Neutrophil (primary cell): ENCODE measurements at regions not wholly inside any gene's neighbourhood (a gene's known extent, or its start where the extent isn't known, plus 50 kb on each side); places are given as distances from the start of the nearest gene placed in this dataset.

Experiments used
- H3K27ac ChIP-seq: fragments of 200-600 bp; sonication (generic); 2 replicates; pipeline ENCODE4 v1.5.1; 2016; ENCODE audit warnings: mild to moderate bottlenecking, moderate library complexity
- H3K27me3 ChIP-seq: fragments of 200-600 bp; sonication (generic); 2 replicates; pipeline ENCODE4 v1.6.0; 2016; ENCODE audit warnings: mild to moderate bottlenecking
- H3K36me3 ChIP-seq: fragments of 200-600 bp; sonication (generic); 2 replicates; pipeline ENCODE4 v1.5.1; 2017
- H3K4me1 ChIP-seq, 2 experiments: fragments of 200-600 bp in 1 of 2; sonication (generic) in 1 of 2; 1 replicate in 1 of 2; 2 replicates in 1 of 2; pipeline versions ENCODE4 v1.5.1 to v1.6.1; 2013 to 2016; ENCODE audit warnings: low read depth in 1 of 2, low read length in 1 of 2, mild to moderate bottlenecking in 1 of 2, moderate library complexity in 1 of 2; ENCODE audit not compliant: control insufficient read depth in 1 of 2, insufficient read depth in 1 of 2
- H3K4me3 ChIP-seq, 2 experiments: fragments of 200-600 bp in 1 of 2; sonication (generic) in 1 of 2; 1 replicate in 1 of 2; 2 replicates in 1 of 2; pipeline ENCODE4 v1.5.1; 2013 to 2016; ENCODE audit warnings: low read depth in 1 of 2, low read length in 1 of 2, mild to moderate bottlenecking in 1 of 2, moderate library complexity in 1 of 2
- H3K9me3 ChIP-seq: fragments of 200-600 bp; sonication (generic); 2 replicates; pipeline ENCODE4 v1.5.1; 2016
- TF ChIP-seq, protein P1 (sequence below): fragments of 200-600 bp; sonication (generic); IDR thresholded peaks from 2 replicates; pipeline ENCODE4 v1.5.1; 2016; ENCODE audit warnings: antibody characterized with exemption

DNA sequence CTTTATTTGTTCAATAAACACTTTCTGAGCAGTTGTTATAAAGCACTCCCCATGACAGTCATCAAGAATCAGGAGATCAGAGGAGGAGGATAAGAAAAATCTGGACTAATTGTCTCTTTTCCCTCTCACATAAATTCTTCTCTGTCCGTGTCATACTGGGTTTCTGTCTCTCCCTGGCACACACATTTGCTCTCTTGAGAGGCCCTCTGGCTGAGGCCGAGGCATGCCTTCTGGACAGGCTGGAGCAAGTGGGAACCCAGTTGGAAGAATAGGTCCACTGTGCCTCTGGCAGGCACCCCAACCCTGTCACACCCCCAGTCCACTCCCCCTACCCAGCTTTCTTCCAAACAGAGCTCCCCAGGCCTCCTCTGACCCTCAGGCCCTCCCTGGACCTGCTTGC is 315.8 kb downstream of the UACA start:
- TF ChIP-seq, protein P1, sequence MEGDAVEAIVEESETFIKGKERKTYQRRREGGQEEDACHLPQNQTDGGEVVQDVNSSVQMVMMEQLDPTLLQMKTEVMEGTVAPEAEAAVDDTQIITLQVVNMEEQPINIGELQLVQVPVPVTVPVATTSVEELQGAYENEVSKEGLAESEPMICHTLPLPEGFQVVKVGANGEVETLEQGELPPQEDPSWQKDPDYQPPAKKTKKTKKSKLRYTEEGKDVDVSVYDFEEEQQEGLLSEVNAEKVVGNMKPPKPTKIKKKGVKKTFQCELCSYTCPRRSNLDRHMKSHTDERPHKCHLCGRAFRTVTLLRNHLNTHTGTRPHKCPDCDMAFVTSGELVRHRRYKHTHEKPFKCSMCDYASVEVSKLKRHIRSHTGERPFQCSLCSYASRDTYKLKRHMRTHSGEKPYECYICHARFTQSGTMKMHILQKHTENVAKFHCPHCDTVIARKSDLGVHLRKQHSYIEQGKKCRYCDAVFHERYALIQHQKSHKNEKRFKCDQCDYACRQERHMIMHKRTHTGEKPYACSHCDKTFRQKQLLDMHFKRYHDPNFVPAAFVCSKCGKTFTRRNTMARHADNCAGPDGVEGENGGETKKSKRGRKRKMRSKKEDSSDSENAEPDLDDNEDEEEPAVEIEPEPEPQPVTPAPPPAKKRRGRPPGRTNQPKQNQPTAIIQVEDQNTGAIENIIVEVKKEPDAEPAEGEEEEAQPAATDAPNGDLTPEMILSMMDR, result no peak
- Histone ChIP-seq H3K27me3 (peaks cover 31% of the 10 kb centered on the region), H3K4me1 (peaks cover 15 to 16% of the 10 kb centered on the region in 2 experiments), H3K27ac (peak overlapping the region; percentile 5), H3K9me3 (no peaks in the 10 kb centered on the region), H3K4me3 (peak overlapping the region in 1 of 2 experiments; percentile 32), H3K36me3 (no peaks in the 10 kb centered on the region)

DNA sequence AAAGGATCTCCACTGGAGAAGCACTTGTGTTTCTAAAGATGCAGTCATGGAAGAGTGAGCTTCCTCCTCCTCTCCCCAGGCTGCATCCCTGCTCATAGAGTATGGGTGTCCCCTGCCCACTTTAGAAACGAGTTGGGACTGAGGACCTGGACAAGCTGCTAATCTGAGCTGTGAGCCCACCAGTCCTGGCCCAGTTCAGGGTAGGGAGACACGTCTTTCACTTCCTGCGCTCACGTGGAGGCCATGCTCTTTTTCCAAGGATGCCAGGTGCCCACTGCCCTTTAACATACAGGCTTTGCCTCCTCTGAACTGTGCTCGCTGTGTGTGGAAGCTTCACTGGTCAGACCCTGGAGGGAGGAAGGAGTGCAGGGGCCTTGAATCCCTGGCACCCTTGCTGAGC is 316.3 kb downstream of the UACA start:
- Histone ChIP-seq H3K27ac (no peak overlapping the region), H3K4me1 (peaks cover 15 to 16% of the 10 kb centered on the region in 2 experiments), H3K4me3 (no peak overlapping the region), H3K36me3 (no peaks in the 10 kb centered on the region), H3K9me3 (no peaks in the 10 kb centered on the region), H3K27me3 (peaks cover 31% of the 10 kb centered on the region)
- TF ChIP-seq, protein P1, result no peak

- H3K9me3 ChIP-seq, result no peaks in the 10 kb centered on the region
- H3K27me3 ChIP-seq, result peaks cover 23% of the 10 kb centered on the region
- H3K36me3 ChIP-seq, result no peaks in the 10 kb centered on the region
- H3K4me1 ChIP-seq, result peaks cover 25 to 27% of the 10 kb centered on the region in 2 experiments
- no peak overlapping the region for H3K4me3 ChIP-seq
- TF ChIP-seq, protein P1, result no peak
- H3K27ac ChIP-seq, result no peak overlapping the region
Measured at GRCh38 chr15:70443486-70444273, 319.7 kb downstream of the UACA start.

GRCh38 chr15:70442616-70443321 is 320.6 kb downstream of the UACA start:
- H3K27ac ChIP-seq, result no peak overlapping the region
- no peaks in the 10 kb centered on the region for H3K9me3 ChIP-seq
- TF ChIP-seq, protein P1, result no peak
- no peak overlapping the region for H3K4me3 ChIP-seq
- H3K36me3 ChIP-seq, result no peaks in the 10 kb centered on the region
- H3K4me1 ChIP-seq, result peaks cover 16 to 18% of the 10 kb centered on the region in 2 experiments
- H3K27me3 ChIP-seq, result peaks cover 19% of the 10 kb centered on the region

DNA sequence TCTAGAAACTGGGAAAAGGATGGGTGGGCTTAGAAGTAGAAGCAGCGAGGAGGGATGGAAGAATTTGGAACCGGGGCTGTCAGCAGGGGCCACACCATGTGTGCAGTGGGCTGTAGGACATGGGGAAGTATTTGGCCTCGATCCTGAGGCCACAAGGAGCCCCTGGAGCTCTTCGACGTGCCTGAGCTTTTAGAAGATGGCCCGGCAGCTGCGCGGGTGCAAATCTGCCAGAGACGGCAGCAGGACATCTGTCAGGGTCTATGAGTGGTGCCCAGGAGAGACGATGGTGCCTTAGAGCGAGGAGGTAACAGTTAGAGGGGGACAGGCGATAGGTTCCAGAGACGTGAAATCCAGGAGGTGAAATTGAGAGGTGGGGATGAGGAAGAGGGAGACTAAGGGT is 321.1 kb downstream of the UACA start:
- H3K9me3 ChIP-seq, result no peaks in the 10 kb centered on the region
- no peak overlapping the region for H3K27ac ChIP-seq
- peaks cover 11 to 14% of the 10 kb centered on the region in 2 experiments for H3K4me1 ChIP-seq
- no peaks in the 10 kb centered on the region for H3K36me3 ChIP-seq
- H3K4me3 ChIP-seq, result no peak overlapping the region
- peaks cover 19% of the 10 kb centered on the region for H3K27me3 ChIP-seq
- TF ChIP-seq, protein P1, result no peak
